ENCODE measurements at regions not wholly inside any gene's neighbourhood (a gene's known extent, or its start where the extent isn't known, plus 50 kb on each side); places are given as distances from the start of the nearest gene placed in this dataset.

DNA sequence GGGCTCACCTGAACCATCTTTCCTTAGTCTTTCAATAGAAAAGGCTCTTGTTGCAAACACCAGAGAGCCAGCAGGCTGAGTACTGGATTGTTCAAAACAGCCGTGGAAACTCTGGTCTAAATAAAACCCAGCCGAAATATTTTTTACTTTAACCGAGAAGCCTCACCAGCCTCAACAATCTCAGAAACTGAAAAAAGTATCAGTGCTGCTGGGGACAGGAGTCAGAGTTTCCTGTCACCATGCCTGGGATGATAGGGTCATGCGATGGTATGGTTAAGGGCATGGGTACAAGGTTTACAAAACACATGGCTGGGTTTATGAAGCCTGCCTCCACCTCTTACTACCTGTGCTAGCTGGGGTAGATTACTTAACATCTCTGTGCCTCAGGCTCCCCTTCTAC is 55.3 kb upstream of the FZD7 start:
- Histone ChIP-seq H3K56ac (ENCODE audit: low read length) (no peak overlapping the region), H3K4me2 (ENCODE audit: low read length) (no peak overlapping the region), H3K79me1 (ENCODE audit: low read length) (no peaks in the 10 kb centered on the region), H3K27me3 (ENCODE audit: insufficient read depth, low read length, poor library complexity) (no peaks in the 10 kb centered on the region), H2BK15ac (replicated peaks; ENCODE audit: low read depth) (no peak overlapping the region), H2BK120ac (ENCODE audit: low read depth, low read length) (peak overlapping the region; percentile 14), H3K4me1 (ENCODE audit: control insufficient read depth, low read depth, low read length) (peaks cover under 1% of the 10 kb centered on the region), H3K23ac (ENCODE audit: low read length) (no peak overlapping the region), H3K4me3 (ENCODE audit: low read length) (no peak overlapping the region), H3K18ac (ENCODE audit: low read length) (no peak overlapping the region), H2AK5ac (ENCODE audit: low read length) (no peak overlapping the region), H3K79me2 (ENCODE audit: control insufficient read depth, insufficient read depth, low read length) (no peaks in the 10 kb centered on the region), H3K27ac (ENCODE audit: low read depth, low read length) (no peak overlapping the region), H2BK5ac (ENCODE audit: low read length) (no peak overlapping the region), H4K5ac (ENCODE audit: low read length) (no peak overlapping the region), H3K36me3 (ENCODE audit: control insufficient read depth, insufficient read depth, low read length) (no peaks in the 10 kb centered on the region), H3K4ac (ENCODE audit: low read depth, low read length) (no peak overlapping the region), H3K9ac (ENCODE audit: low read length) (no peak overlapping the region), H4K8ac (ENCODE audit: low read depth, low read length) (no peak overlapping the region)
- no peak for DNase-seq
- WGBS (ENCODE audit: extremely low coverage, insufficient coverage, low lambda C conversion rate) = no CpG with 5 or more reads among the region's 4 CpGs

DNA sequence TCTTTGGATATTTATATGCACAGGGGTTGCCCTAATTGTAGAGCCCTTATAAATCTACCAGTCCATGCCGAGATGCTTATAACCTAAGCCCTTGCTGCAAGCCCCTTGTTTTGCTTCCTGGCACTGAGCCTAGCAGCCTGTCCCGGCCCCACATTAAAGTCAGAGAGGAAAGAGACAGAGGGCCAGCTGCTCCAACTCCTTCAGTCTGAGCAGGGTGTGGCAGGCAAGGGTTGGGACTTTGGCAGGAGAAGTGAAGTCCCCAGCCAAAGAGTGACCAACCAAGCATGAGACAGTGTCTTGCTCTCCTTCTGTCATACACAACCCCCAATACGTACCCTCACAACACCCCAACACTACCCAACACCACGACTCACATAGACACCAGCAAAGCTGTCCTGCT is 54.7 kb upstream of the FZD7 start:
- H2BK120ac ChIP-seq (ENCODE audit: low read depth, low read length) = no peak overlapping the region
- H3K36me3 ChIP-seq (ENCODE audit: control insufficient read depth, insufficient read depth, low read length) = no peaks in the 10 kb centered on the region
- DNase-seq = no peak
- H4K5ac ChIP-seq (ENCODE audit: low read length) = no peak overlapping the region
- H3K56ac ChIP-seq (ENCODE audit: low read length) = no peak overlapping the region
- H3K79me1 ChIP-seq (ENCODE audit: low read length) = no peaks in the 10 kb centered on the region
- H3K4me3 ChIP-seq (ENCODE audit: low read length) = no peak overlapping the region
- H3K4ac ChIP-seq (ENCODE audit: low read depth, low read length) = no peak overlapping the region
- no peaks in the 10 kb centered on the region for H3K4me1 ChIP-seq (ENCODE audit: control insufficient read depth, low read depth, low read length)
- no peak overlapping the region for H2AK5ac ChIP-seq (ENCODE audit: low read length)
- no peak overlapping the region for H3K27ac ChIP-seq (ENCODE audit: low read depth, low read length)
- H4K8ac ChIP-seq (ENCODE audit: low read depth, low read length) = no peak overlapping the region
- H2BK15ac ChIP-seq (replicated peaks; ENCODE audit: low read depth) = no peak overlapping the region
- H3K9ac ChIP-seq (ENCODE audit: low read length) = no peak overlapping the region
- H3K4me2 ChIP-seq (ENCODE audit: low read length) = no peak overlapping the region
- no peak overlapping the region for H3K23ac ChIP-seq (ENCODE audit: low read length)
- H3K79me2 ChIP-seq (ENCODE audit: control insufficient read depth, insufficient read depth, low read length) = no peaks in the 10 kb centered on the region
- no peaks in the 10 kb centered on the region for H3K27me3 ChIP-seq (ENCODE audit: insufficient read depth, low read length, poor library complexity)
- H2BK5ac ChIP-seq (ENCODE audit: low read length) = no peak overlapping the region
- WGBS (ENCODE audit: extremely low coverage, insufficient coverage, low lambda C conversion rate) = no CpG with 5 or more reads among the region's 4 CpGs
- H3K18ac ChIP-seq (ENCODE audit: low read length) = no peak overlapping the region

DNA sequence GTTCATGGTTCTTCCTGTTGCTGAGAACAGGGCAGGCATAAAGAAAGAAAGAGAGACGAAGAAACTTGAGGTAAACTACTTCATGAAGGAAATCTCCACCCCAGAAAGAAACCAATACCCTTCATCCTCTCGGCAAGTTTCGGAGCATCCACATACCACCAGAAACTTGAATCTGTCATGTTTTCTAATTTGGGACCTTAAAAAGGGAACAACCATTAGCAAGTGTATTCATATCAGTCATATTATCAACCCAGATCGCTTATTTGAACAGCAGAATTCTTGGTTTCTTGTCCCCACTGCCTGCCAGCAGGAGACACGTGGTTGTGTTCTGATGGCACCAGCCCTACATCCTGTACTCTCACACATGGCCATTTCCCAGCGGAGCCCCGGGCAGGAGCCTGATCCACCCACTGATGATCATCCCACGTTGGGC is 53.2 kb upstream of the FZD7 start:
- no peaks in the 10 kb centered on the region for H3K36me3 ChIP-seq (ENCODE audit: control insufficient read depth, insufficient read depth, low read length)
- H3K4me1 ChIP-seq (ENCODE audit: control insufficient read depth, low read depth, low read length) = no peaks in the 10 kb centered on the region
- no peak overlapping the region for H3K23ac ChIP-seq (ENCODE audit: low read length)
- H3K4me2 ChIP-seq (ENCODE audit: low read length) = no peak overlapping the region
- no peak overlapping the region for H3K56ac ChIP-seq (ENCODE audit: low read length)
- H3K18ac ChIP-seq (ENCODE audit: low read length) = no peak overlapping the region
- no peak overlapping the region for H3K4me3 ChIP-seq (ENCODE audit: low read length)
- DNase-seq = no peak
- no peaks in the 10 kb centered on the region for H3K79me2 ChIP-seq (ENCODE audit: control insufficient read depth, insufficient read depth, low read length)
- no peak overlapping the region for H2BK120ac ChIP-seq (ENCODE audit: low read depth, low read length)
- H3K4ac ChIP-seq (ENCODE audit: low read depth, low read length) = no peak overlapping the region
- H3K27ac ChIP-seq (ENCODE audit: low read depth, low read length) = no peak overlapping the region
- no peak overlapping the region for H4K5ac ChIP-seq (ENCODE audit: low read length)
- no peak overlapping the region for H4K8ac ChIP-seq (ENCODE audit: low read depth, low read length)
- no peak overlapping the region for H2BK5ac ChIP-seq (ENCODE audit: low read length)
- no peak overlapping the region for H2BK15ac ChIP-seq (replicated peaks; ENCODE audit: low read depth)
- no peaks in the 10 kb centered on the region for H3K79me1 ChIP-seq (ENCODE audit: low read length)
- WGBS (ENCODE audit: extremely low coverage, insufficient coverage, low lambda C conversion rate) = no CpG with 5 or more reads among the region's 8 CpGs
- H2AK5ac ChIP-seq (ENCODE audit: low read length) = no peak overlapping the region
- no peaks in the 10 kb centered on the region for H3K27me3 ChIP-seq (ENCODE audit: insufficient read depth, low read length, poor library complexity)
- H3K9ac ChIP-seq (ENCODE audit: low read length) = no peak overlapping the region

DNA sequence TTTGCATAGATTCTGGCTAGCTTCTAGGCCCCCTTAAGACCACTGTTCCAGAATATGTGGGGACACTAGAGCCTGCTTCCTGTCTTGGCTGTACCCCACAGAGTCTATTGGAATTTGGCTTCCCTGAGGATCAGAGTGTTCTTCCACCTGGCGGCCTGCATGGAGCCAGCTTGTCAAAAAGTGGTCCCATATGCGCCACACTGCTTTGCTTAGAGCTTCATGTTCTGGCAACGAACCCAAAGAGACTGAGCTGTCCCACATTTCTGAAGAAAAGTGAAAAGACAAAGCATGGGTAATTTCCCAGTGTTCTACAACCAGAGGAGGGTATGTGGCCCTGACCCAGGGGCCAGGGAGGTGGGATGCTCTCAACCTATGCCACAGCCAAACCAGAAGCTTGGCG is 52.7 kb upstream of the FZD7 start:
- Histone ChIP-seq H3K4me3 (ENCODE audit: low read length) (no peak overlapping the region), H3K4ac (ENCODE audit: low read depth, low read length) (no peak overlapping the region), H2BK5ac (ENCODE audit: low read length) (no peak overlapping the region), H2BK120ac (ENCODE audit: low read depth, low read length) (no peak overlapping the region), H3K9ac (ENCODE audit: low read length) (no peak overlapping the region), H3K4me2 (ENCODE audit: low read length) (no peak overlapping the region), H2BK15ac (replicated peaks; ENCODE audit: low read depth) (no peak overlapping the region), H3K23ac (ENCODE audit: low read length) (no peak overlapping the region), H3K79me1 (ENCODE audit: low read length) (no peaks in the 10 kb centered on the region), H4K5ac (ENCODE audit: low read length) (no peak overlapping the region), H3K4me1 (ENCODE audit: control insufficient read depth, low read depth, low read length) (no peaks in the 10 kb centered on the region), H3K18ac (ENCODE audit: low read length) (no peak overlapping the region), H4K8ac (ENCODE audit: low read depth, low read length) (no peak overlapping the region), H3K79me2 (ENCODE audit: control insufficient read depth, insufficient read depth, low read length) (no peaks in the 10 kb centered on the region), H2AK5ac (ENCODE audit: low read length) (no peak overlapping the region), H3K27me3 (ENCODE audit: insufficient read depth, low read length, poor library complexity) (no peaks in the 10 kb centered on the region), H3K56ac (ENCODE audit: low read length) (no peak overlapping the region), H3K36me3 (ENCODE audit: control insufficient read depth, insufficient read depth, low read length) (no peaks in the 10 kb centered on the region), H3K27ac (ENCODE audit: low read depth, low read length) (no peak overlapping the region)
- DNase-seq = no peak
- WGBS (ENCODE audit: extremely low coverage, insufficient coverage, low lambda C conversion rate) = no CpG with 5 or more reads among the region's 4 CpGs

DNA sequence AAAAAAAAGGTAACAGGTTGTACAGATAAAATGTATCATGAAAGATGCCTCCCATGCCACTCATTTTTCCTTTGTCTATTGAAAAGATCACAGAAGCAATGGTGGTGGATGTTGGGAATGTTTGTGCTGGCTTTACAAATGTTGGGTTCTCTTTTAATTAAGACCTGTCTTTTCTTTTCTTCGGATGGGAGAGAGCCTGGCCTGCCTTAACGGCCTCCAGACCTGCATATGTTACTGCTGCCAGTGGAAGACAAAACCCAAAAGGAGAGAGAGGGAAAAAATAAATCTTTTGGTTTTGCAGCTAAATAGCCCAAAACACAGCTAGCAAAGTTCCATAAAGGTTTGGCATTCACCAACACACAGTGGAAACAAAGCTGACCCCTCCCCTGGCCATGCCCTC is 50.5 kb upstream of the FZD7 start:
- no peak overlapping the region for H2BK15ac ChIP-seq (replicated peaks; ENCODE audit: low read depth)
- no peaks in the 10 kb centered on the region for H3K27me3 ChIP-seq (ENCODE audit: insufficient read depth, low read length, poor library complexity)
- H4K5ac ChIP-seq (ENCODE audit: low read length) = no peak overlapping the region
- no peak overlapping the region for H2BK5ac ChIP-seq (ENCODE audit: low read length)
- H3K4me1 ChIP-seq (ENCODE audit: control insufficient read depth, low read depth, low read length) = no peaks in the 10 kb centered on the region
- no peak overlapping the region for H3K18ac ChIP-seq (ENCODE audit: low read length)
- H3K56ac ChIP-seq (ENCODE audit: low read length) = no peak overlapping the region
- H3K4ac ChIP-seq (ENCODE audit: low read depth, low read length) = no peak overlapping the region
- no peaks in the 10 kb centered on the region for H3K36me3 ChIP-seq (ENCODE audit: control insufficient read depth, insufficient read depth, low read length)
- H4K8ac ChIP-seq (ENCODE audit: low read depth, low read length) = no peak overlapping the region
- H3K4me2 ChIP-seq (ENCODE audit: low read length) = no peak overlapping the region
- no peak overlapping the region for H3K27ac ChIP-seq (ENCODE audit: low read depth, low read length)
- no peak for DNase-seq
- no peaks in the 10 kb centered on the region for H3K79me1 ChIP-seq (ENCODE audit: low read length)
- H2BK120ac ChIP-seq (ENCODE audit: low read depth, low read length) = no peak overlapping the region
- no peak overlapping the region for H2AK5ac ChIP-seq (ENCODE audit: low read length)
- no peaks in the 10 kb centered on the region for H3K79me2 ChIP-seq (ENCODE audit: control insufficient read depth, insufficient read depth, low read length)
- WGBS (ENCODE audit: extremely low coverage, insufficient coverage, low lambda C conversion rate) = no CpG with 5 or more reads among the region's 2 CpGs
- no peak overlapping the region for H3K23ac ChIP-seq (ENCODE audit: low read length)
- H3K9ac ChIP-seq (ENCODE audit: low read length) = no peak overlapping the region
- no peak overlapping the region for H3K4me3 ChIP-seq (ENCODE audit: low read length)

DNA sequence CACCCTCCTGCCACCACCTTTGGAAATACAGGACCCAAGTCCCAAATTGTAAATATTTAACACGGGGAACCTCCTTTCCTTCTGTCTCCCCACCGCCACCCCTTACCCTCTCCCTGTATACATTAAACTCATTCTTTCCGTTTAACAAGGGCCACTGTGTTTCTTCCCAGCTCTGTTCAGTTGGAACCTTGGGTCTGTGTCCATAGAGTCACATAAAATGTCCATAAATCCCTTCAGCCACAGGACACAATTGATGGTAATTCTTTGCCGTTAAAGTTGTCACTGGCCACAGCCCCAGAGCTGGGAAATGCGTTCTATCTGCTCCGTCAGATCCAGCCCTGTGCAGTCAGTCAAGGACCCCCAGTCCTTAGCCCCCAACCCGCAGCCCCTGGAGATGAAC is 49.9 kb upstream of the FZD7 start:
- WGBS (ENCODE audit: extremely low coverage, insufficient coverage, low lambda C conversion rate) = no CpG with 5 or more reads among the region's 7 CpGs
- H3K9ac ChIP-seq (ENCODE audit: low read length) = no peak overlapping the region
- H3K4me1 ChIP-seq (ENCODE audit: control insufficient read depth, low read depth, low read length) = no peaks in the 10 kb centered on the region
- H4K8ac ChIP-seq (ENCODE audit: low read depth, low read length) = no peak overlapping the region
- no peak overlapping the region for H3K18ac ChIP-seq (ENCODE audit: low read length)
- H3K36me3 ChIP-seq (ENCODE audit: control insufficient read depth, insufficient read depth, low read length) = no peaks in the 10 kb centered on the region
- H3K27ac ChIP-seq (ENCODE audit: low read depth, low read length) = no peak overlapping the region
- H2BK5ac ChIP-seq (ENCODE audit: low read length) = no peak overlapping the region
- no peak overlapping the region for H2BK120ac ChIP-seq (ENCODE audit: low read depth, low read length)
- H3K27me3 ChIP-seq (ENCODE audit: insufficient read depth, low read length, poor library complexity) = no peaks in the 10 kb centered on the region
- no peak overlapping the region for H3K4me3 ChIP-seq (ENCODE audit: low read length)
- no peak overlapping the region for H3K23ac ChIP-seq (ENCODE audit: low read length)
- no peaks in the 10 kb centered on the region for H3K79me1 ChIP-seq (ENCODE audit: low read length)
- no peak overlapping the region for H4K5ac ChIP-seq (ENCODE audit: low read length)
- no peak overlapping the region for H3K56ac ChIP-seq (ENCODE audit: low read length)
- H3K4me2 ChIP-seq (ENCODE audit: low read length) = no peak overlapping the region
- H3K79me2 ChIP-seq (ENCODE audit: control insufficient read depth, insufficient read depth, low read length) = no peaks in the 10 kb centered on the region
- H2AK5ac ChIP-seq (ENCODE audit: low read length) = no peak overlapping the region
- no peak overlapping the region for H2BK15ac ChIP-seq (replicated peaks; ENCODE audit: low read depth)
- no peak for DNase-seq
- H3K4ac ChIP-seq (ENCODE audit: low read depth, low read length) = no peak overlapping the region
